HepG2 (cell line): ENCODE measurements at regions not wholly inside any gene's neighbourhood (a gene's known extent, or its start where the extent isn't known, plus 50 kb on each side); places are given as distances from the start of the nearest gene placed in this dataset.

Experiments used
- ATAC-seq: fragments of 200-7000 bp; cut with Tn5 transposase; 3 replicates; pipeline ENCODE4 v1.9.1; 2020; ENCODE audit warnings: mild to moderate bottlenecking, moderate library complexity
- BruUV-seq: library from RNA; stranded (reverse); fragments of 400-500 nt; replicated peaks from 2 replicates; lab custom pipeline; 2021; lab: Mats Ljungman, UMichigan
- CTCF ChIA-PET: fragments of 300-600 bp; formaldehyde crosslinking; extraction: SDS; loops from one replicate; lab custom pipeline; 2021; ENCODE audit warnings: low total read pairs, inconsistent platforms, low intra/inter-chr PET ratio; lab: Yijun Ruan, JAX
- POLR2A ChIA-PET: fragments of 350-600 bp; sonication (Branson Sonifier 250); formaldehyde crosslinking; loops from one replicate; lab custom pipeline; 2020; ENCODE audit warnings: antibody characterized with exemption, inconsistent platforms; lab: Yijun Ruan, JAX
- DNase-seq: peaks from one replicate; pipeline ENCODE4 v3.0.0-alpha.2; 2015; ENCODE audit warnings: low spot score
- FAIRE-seq: peaks from 3 replicates; lab custom pipeline; 2011; peaks lifted over from hg19 to GRCh38; lab: Jason Lieb, UNC
- H2AFZ ChIP-seq: one replicate; pipeline ENCODE4 v1.6.1; 2011; ENCODE audit warnings: low read length, inconsistent platforms
- H3K27ac ChIP-seq: fragments of 300-600 bp; 3 replicates; pipeline ENCODE4 v1.8.0; 2011; ENCODE audit warnings: mixed run types, mild to moderate bottlenecking, mixed read lengths, low read length, inconsistent platforms; ENCODE audit not compliant: insufficient read depth; ENCODE audit errors: extremely low read length
- H3K27me3 ChIP-seq, 2 experiments: fragments of 200-600 bp in 1 of 2; 2 replicates in 1 of 2; 3 replicates in 1 of 2; pipeline versions ENCODE4 v1.6.0 to v1.8.0; 2011; ENCODE audit warnings: low read length in 2 of 2, mild to moderate bottlenecking in 2 of 2, moderate library complexity in 2 of 2, inconsistent platforms in 1 of 2; ENCODE audit not compliant: insufficient read depth in 2 of 2, control insufficient read depth in 1 of 2
- H3K36me3 ChIP-seq, 2 experiments: fragments of 200-600 bp in 1 of 2; replicated peaks in 1 of 2; 2 replicates in 1 of 2; 3 replicates in 1 of 2; pipeline versions ENCODE4 v1.5.1 to v1.8.0; 2011; ENCODE audit warnings: low read length in 2 of 2, inconsistent platforms in 1 of 2; ENCODE audit not compliant: insufficient read depth in 2 of 2, control insufficient read depth in 1 of 2
- H3K4me1 ChIP-seq: 2 replicates; pipeline ENCODE4 v1.5.1; 2012; ENCODE audit warnings: low read length, inconsistent platforms; ENCODE audit not compliant: insufficient read depth
- H3K4me2 ChIP-seq: 2 replicates; pipeline ENCODE4 v1.6.0; 2011; ENCODE audit warnings: low read depth, low read length, inconsistent platforms
- H3K4me3 ChIP-seq, 3 experiments: fragments of 200-600 bp in 1 of 3; sonication (generic), shearing (Covaris generic) in 1 of 3; replicated peaks in 1 of 3; 2 replicates each; pipeline ENCODE4 v1.5.1; 2011 to 2016; ENCODE audit warnings: low read length in 3 of 3, inconsistent platforms in 2 of 3, low read depth in 2 of 3, mild to moderate bottlenecking in 2 of 3, control low read depth in 1 of 3, mixed read lengths in 1 of 3; ENCODE audit not compliant: insufficient read depth in 1 of 3
- H3K79me2 ChIP-seq: one replicate; pipeline ENCODE4 v1.6.1; 2011; ENCODE audit warnings: low read length, inconsistent platforms; ENCODE audit not compliant: insufficient read depth
- H3K9ac ChIP-seq: 2 replicates; pipeline ENCODE4 v1.6.0; 2011; ENCODE audit warnings: mild to moderate bottlenecking, low read depth, low read length, inconsistent platforms; ENCODE audit not compliant: insufficient read depth
- H3K9me3 ChIP-seq: 2 replicates; pipeline ENCODE4 v1.5.1; 2012; ENCODE audit warnings: mild to moderate bottlenecking, low read length
- H4K20me1 ChIP-seq: 2 replicates; pipeline ENCODE4 v1.6.0; 2011; ENCODE audit warnings: inconsistent platforms, mild to moderate bottlenecking, low read length, moderate library complexity; ENCODE audit not compliant: insufficient read depth
- EP300 ChIP-seq, 3 experiments: sonication (generic) in 1 of 3; formaldehyde crosslinking in 1 of 3; IDR thresholded peaks; 2 replicates each; pipeline versions ENCODE4 v1.5.1 to v1.6.1; 2011 to 2020; ENCODE audit warnings: low read depth in 2 of 3, low read length in 2 of 3, borderline replicate concordance in 1 of 3, improper control_type of control experiment in 1 of 3, mild to moderate bottlenecking in 1 of 3, missing genetic modification reagents in 1 of 3, moderate library complexity in 1 of 3
- FOXJ3 ChIP-seq: sonication (generic); formaldehyde crosslinking; IDR thresholded peaks from 2 replicates; pipeline ENCODE4 v1.4.0; 2020; ENCODE audit warnings: missing genetic modification reagents, mild to moderate bottlenecking, borderline replicate concordance
- MTA1 ChIP-seq: sonication (generic); formaldehyde crosslinking; IDR thresholded peaks from 2 replicates; pipeline ENCODE4 v1.4.0; 2020; ENCODE audit warnings: missing genetic modification reagents, mild to moderate bottlenecking, borderline replicate concordance
- PAXIP1 ChIP-seq: sonication (generic); formaldehyde crosslinking; conservative IDR thresholded peaks from 2 replicates; pipeline ENCODE4 v1.4.0; 2020; ENCODE audit warnings: mild to moderate bottlenecking, missing genetic modification reagents, moderate library complexity
- RELA ChIP-seq: sonication (generic); formaldehyde crosslinking; IDR thresholded peaks from 2 replicates; pipeline ENCODE4 v1.4.0; 2020; ENCODE audit warnings: missing genetic modification reagents
- SMAD1 ChIP-seq: sonication (generic); formaldehyde crosslinking; IDR thresholded peaks from 2 replicates; pipeline ENCODE4 v1.4.0; 2020; ENCODE audit warnings: missing genetic modification reagents, low read depth, mild to moderate bottlenecking, borderline replicate concordance
- WGBS: methylation state at CpG from one replicate; pipeline ENCODE4 v1.1.6; 2017; ENCODE audit warnings: low lambda C conversion rate; 5-methylcytosine and 5-hydroxymethylcytosine counted together
- in situ Hi-C: cut with HindIII; loops from 2 replicates; pipeline ENCODE4 v1.10.0; 2017; ENCODE audit warnings: low pct_unique_long_range_greater_than_20kb; ENCODE audit not compliant: extremely low pct_ligation_motif_present
- intact Hi-C: fragments of 100-400 bp; cut with micrococcal nuclease; formaldehyde crosslinking; loops from one replicate; pipeline ENCODE4 v1.10.0; 2022; ENCODE audit not compliant: unreplicated experiment

- Histone ChIP-seq H2AFZ (no peak overlapping the region), H3K36me3 (no peaks in the 10 kb centered on the region), H3K27ac (no peak overlapping the region), H3K4me1 (peaks cover 14% of the 10 kb centered on the region), H3K79me2 (no peaks in the 10 kb centered on the region), H4K20me1 (no peaks in the 10 kb centered on the region), H3K9ac (no peak overlapping the region), H3K9me3 (no peaks in the 10 kb centered on the region), H3K27me3 (peaks cover 0 to 6% of the 10 kb centered on the region in 2 experiments; a peak in 2 of 5 replicates), H3K4me3 (no peak overlapping the region), H3K4me2 (0 out of 2 replicates have a peak overlapping the region, but pooled peaks have one; percentile 34)
- FAIRE-seq (no peak), DNase-seq (no peak), ATAC-seq (no peak)
- no peak for TF ChIP-seq PAXIP1 (CRISPR knock-in tag)
- TF ChIP-seq SMAD1 (CRISPR knock-in tag), result no peak
- TF ChIP-seq EP300 (IDR thresholded peaks at IDR 0.05; ENCODE audit: low read depth in 2 of 2, low read length in 2 of 2), result no peak
- no peak for TF ChIP-seq EP300 (CRISPR knock-in tag; IDR thresholded peaks at IDR 0.05; ENCODE audit: borderline replicate concordance)
- no peak for TF ChIP-seq MTA1 (CRISPR knock-in tag)
- TF ChIP-seq FOXJ3 (CRISPR knock-in tag), result no peak
- TF ChIP-seq RELA (CRISPR knock-in tag), result no peak
- WGBS, result 0% methylated on average over 1 of the region's 6 CpGs
- BruUV-seq, result no TSS peak
- ChIA-PET POLR2A (no interaction called here), CTCF (no interaction called here)
- intact Hi-C loops, result no loop called here
- in situ Hi-C loops, result loop anchor here (10.0 to 25.0 kb wide), 3 partner anchors 937 to 1890 kb away; no protein-coding TSS in a partner anchor
Observed at GRCh38 chr19:30674656-30675055, 302.5 kb downstream of the ZNF536 start.
